Glomerular visceral epithelial cell (primary cell): ENCODE measurements at regions not wholly inside any gene's neighbourhood (a gene's known extent, or its start where the extent isn't known, plus 50 kb on each side); places are given as distances from the start of the nearest gene placed in this dataset.
"Not testable (repeated sequence)": the region's sequence is repeated elsewhere in the genome, so short reads cannot be mapped to it uniquely, and the experiment has no call there.

ENCODE experiments used
- DNase-seq: peaks from one replicate; pipeline ENCODE4 v3.0.0-alpha.2; 2016; ENCODE audit errors: extremely low spot score

DNA sequence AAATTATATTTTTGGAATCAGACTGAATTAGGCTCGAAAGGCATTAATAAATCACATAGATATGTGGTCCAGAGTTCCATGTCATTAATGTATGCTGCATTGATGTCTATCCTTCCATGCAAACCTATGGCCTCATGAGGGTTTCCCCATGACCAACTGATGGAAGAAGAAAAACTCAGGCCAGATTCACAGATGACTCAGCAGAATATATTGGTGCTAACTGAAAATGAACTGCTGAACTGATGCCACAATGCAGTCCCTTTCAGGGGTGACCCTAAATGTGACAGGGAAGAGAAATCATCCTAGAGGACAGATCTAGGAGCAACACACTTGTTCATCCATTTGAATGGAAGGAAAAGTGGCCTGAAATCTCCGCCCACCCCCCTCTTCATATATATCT, 110.5 kb upstream of the KCND3 start:
- DNase-seq = no peak

- DNase-seq = no peak
These were observed 116.1 kb upstream of the KCND3 start for GRCh38 chr1:112105557-112105956.

- no peak for DNase-seq
These were observed 120.6 kb upstream of the KCND3 start for GRCh38 chr1:112110031-112110430.

- DNase-seq = no peak
These were observed 122.3 kb upstream of the KCND3 start for GRCh38 chr1:112111734-112112133.

- DNase-seq = no peak
These were observed 125.1 kb upstream of the KCND3 start for GRCh38 chr1:112114540-112114939.

DNA sequence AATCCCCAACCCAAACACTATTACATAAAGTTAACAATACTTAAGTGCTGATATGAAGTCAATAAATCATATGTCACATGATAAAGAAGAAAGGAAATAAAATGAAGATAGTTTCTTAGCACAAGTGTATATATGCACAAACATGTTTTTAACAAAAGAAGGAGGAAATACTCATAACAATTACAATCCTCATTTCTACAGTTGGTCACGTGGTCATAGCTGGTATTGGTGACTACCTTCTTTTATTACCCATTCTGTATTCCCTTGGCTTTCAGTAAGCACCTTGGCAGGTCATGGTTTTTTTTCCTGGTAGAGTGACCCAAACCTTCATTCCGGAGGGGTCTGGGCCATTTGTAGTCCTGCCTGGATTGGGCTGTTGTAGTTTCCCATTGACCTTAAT, 137.1 kb upstream of the KCND3 start:
- DNase-seq = no peak

DNA sequence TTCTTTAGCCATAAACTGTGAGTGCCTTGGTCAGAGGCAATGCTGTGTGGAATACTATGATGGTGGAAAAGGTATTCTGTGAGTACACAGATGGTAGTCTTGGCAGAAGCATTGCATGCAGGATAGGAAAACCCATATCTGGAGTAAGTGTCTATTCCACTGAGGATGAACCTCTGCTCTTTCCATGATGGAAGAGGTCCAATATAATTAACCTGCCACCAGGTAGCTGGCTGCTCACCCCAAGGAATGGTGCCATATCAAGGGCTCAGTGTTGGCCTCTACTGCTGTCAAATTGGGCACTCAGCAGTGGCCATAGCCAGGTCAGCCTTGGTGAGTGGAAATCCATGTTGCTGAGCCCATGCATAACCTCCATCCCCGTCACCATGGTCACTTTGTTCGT, 138.1 kb upstream of the KCND3 start:
- not testable (repeated sequence) for DNase-seq

GRCh38 chr1:112133487-112133886, 144.0 kb upstream of the KCND3 start:
- DNase-seq = no peak

- DNase-seq = no peak
These were observed 151.3 kb upstream of the KCND3 start for GRCh38 chr1:112140743-112141142.

GRCh38 chr1:112141301-112141700, 151.8 kb upstream of the KCND3 start:
- DNase-seq = no peak

- no peak for DNase-seq
These were observed 152.5 kb upstream of the KCND3 start for GRCh38 chr1:112141923-112142322.

GRCh38 chr1:112143871-112144441, 154.5 kb upstream of the KCND3 start:
- DNase-seq = no peak

GRCh38 chr1:112144733-112145426, 155.4 kb upstream of the KCND3 start:
- DNase-seq = no peak

DNA sequence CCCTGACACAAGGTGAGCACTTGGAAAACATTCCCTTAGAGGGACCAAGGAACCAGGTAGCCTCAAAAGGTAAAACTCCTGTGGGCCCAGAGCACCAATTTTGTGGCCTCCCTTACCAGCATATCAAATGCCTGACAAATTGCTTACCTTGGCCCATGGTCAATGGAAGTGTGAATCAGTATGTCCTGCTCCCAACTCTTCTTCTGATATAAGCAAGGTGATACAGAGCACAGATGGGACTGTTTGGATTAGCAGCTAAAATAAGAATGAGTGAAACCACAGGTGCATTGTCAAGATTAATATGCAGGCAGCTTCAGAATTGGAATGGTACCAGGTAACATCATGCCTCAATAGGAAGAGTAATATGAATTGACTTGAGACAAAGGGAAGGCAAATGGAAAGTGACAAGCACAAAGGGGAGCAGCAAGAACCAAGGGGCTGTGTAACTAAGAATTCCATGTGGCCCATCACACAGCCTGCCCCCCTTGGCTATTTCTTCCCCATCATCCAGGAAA, 156.8 kb upstream of the KCND3 start:
- DNase-seq = no peak

DNA sequence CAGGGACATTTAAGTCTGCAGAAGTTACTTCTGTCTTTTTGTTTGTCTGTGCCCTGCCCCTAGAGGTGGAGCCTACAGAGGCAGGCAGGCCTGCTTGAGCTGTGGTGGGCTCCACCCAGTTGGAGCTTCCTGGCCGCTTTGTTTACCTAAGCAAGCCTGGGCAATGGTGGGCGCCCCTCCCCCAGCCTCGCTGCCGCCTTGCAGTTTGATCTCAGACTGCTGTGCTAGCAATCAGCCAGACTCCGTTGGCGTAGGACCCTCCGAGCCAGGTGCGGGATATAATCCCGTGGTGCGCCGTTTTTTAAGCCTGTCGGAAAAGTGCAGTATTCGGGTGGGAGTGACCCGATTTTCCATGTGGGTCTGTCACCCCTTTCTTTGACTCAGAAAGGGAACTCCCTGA, 170.7 kb upstream of the KCND3 start:
- not testable (repeated sequence) for DNase-seq

DNA sequence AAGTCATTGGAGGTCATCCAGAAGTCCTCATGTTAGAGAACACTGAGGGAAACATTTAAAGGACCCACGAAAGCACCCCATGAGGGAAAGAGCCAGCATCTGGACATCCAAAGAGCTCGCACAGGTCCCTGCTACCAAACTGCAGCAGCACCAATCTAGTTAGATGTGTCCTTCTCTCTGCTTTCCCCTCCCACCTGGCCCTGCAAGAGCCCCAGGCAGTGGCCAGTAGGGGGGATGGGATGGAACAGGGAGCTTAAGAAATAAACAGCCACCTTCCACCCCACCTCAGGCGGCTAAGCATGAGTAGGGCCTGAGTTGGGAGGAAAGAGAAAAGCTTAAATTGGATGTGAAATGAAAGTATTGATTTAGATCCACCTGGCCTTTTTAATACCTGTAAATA, 175.9 kb upstream of the KCND3 start:
- DNase-seq = no peak

- no peak for DNase-seq
These were observed 180.0 kb upstream of the KCND3 start for GRCh38 chr1:112169517-112169916.

- DNase-seq = peak; percentile 29
These were observed 182.9 kb upstream of the KCND3 start for GRCh38 chr1:112172294-112172882.

- no peak for DNase-seq
These were observed 187.8 kb upstream of the KCND3 start for GRCh38 chr1:112177314-112177713.

DNA sequence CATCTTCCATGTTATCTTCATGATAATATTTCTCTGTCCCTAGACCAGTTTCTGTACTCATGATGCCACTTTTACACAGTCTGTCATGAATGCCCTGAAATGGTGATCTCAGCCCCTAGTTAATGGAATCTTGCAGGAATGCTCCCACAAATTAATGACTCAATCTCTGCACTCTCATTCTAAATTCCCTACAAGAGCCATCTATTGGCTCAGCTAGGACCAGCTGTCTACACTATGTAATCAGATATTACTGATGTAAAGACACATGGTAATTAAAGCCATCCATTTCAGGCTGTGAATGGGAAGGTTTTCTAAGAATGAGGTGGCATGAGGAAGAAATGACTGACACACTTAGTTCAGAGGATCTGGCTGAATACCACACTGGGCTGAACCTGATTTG, 199.1 kb upstream of the KCND3 start:
- no peak for DNase-seq

DNA sequence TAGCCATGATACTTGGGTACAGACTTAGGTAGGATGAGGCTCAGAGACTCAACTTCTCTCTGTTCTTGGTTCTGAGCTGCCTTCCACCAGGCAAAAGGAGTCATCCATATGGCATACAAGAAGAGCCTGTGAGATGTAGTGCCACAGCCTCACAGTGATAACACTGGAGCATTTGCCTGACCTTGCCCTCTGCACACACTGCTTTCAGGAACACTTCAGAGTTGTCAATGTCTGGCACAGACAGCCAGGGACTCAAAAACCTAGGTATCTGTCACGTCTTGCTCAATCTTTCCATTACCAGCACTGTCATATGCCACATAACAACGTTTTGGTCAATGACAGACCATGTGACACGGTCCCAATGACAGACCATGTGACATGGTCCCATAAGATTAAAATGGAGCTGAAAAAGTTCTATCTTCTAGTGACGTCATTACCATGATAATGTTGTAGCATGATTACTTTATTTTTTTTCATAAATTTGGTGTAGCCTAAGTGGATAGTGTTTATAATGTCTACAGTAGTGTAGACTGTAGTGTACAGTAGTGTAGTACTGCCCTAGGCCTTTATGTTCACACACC, 199.9 kb upstream of the CTTNBP2NL start:
- DNase-seq = no peak

GRCh38 chr1:112196731-112197130, 199.3 kb upstream of the CTTNBP2NL start:
- no peak for DNase-seq

- DNase-seq = no peak
These were observed 186.5 kb upstream of the CTTNBP2NL start for GRCh38 chr1:112209493-112209892.
